ENCODE measurements at regions not wholly inside any gene's neighbourhood (a gene's known extent, or its start where the extent isn't known, plus 50 kb on each side); places are given as distances from the start of the nearest gene placed in this dataset.

- POLR2A ChIA-PET: no interaction called here
- TF ChIP-seq CTCF (IDR thresholded peaks at IDR 0.05; ENCODE audit: control extremely low read depth, extremely low read depth, low read depth, missing control alignments): no peak
- CTCF ChIA-PET: no interaction called here
- DNase-seq (ENCODE audit: extremely low spot score): no peak
Observed at GRCh38 chr5:133708331-133708850, 96.0 kb upstream of the FSTL4 start.

DNA sequence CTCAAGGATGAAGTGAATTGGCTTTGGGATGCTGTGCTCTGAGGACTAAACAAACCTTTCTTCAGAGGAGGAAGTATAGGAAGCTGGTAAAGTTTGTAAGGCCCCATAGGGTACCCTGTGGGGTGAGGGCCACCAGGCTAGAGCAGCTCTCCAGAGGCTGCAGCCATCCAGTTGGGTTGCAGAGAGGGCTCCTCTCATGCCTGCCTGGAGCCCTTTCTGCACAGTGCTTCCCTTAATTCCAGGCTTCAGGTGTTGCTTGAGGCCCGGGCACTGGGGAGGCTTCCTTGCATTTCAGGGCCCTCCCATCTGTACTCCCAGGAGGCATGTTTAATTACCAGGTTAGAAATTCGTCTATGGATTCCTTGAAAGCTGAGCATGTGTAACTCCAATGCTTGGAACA is 95.3 kb upstream of the FSTL4 start:
- CTCF ChIA-PET: no interaction called here
- no peak for TF ChIP-seq CTCF (IDR thresholded peaks at IDR 0.05; ENCODE audit: control extremely low read depth, extremely low read depth, low read depth, missing control alignments)
- DNase-seq (ENCODE audit: extremely low spot score): no peak
- POLR2A ChIA-PET: no interaction called here

- TF ChIP-seq CTCF (IDR thresholded peaks at IDR 0.05; ENCODE audit: control extremely low read depth, extremely low read depth, low read depth, missing control alignments): no peak
- CTCF ChIA-PET: no interaction called here
- POLR2A ChIA-PET: no interaction called here
- no peak for DNase-seq (ENCODE audit: extremely low spot score)
Observed at GRCh38 chr5:133706506-133707430, 94.4 kb upstream of the FSTL4 start.

DNA sequence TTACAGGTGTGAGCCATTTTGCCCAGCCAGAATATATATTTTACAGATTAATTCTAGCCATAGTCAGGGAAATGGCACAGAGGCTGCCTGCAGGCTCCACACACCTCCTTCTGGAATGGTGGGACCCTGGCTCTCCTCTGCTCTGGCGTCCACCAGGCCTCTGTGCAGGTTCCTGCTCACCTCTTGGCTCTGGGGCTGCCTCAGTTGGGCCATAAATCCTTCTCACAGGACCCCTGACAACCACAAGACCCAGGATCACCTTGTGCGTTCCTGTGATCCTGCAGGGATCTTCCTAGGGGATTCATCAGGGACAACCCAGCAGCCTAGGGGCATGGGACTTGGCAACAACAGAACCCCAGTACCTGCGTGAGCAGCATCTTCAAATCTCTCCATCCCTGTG is 93.0 kb upstream of the FSTL4 start:
- DNase-seq (ENCODE audit: extremely low spot score): no peak
- ChIA-PET POLR2A (no interaction called here), CTCF (no interaction called here)
- no peak for TF ChIP-seq CTCF (IDR thresholded peaks at IDR 0.05; ENCODE audit: control extremely low read depth, extremely low read depth, low read depth, missing control alignments)

DNA sequence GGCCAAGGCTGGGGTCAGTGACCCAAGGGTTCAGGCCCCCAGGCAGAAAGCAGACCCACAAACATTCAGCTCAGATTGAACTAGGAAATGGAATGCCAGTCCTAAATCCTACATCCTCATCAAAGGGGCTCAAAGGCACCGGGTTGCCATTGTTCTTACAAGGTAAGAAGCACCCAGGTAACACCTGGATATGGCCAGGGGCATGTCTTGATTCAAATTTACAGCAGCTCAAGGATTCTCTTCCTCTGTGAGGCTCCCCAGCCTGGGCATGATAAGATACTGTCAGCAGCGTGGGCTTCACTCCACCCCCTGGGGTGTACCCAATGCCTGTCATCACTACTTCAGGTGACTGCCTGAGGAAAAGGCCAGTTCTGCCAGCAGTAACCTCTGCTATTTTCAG is 92.1 kb upstream of the FSTL4 start:
- DNase-seq (ENCODE audit: extremely low spot score): no peak
- POLR2A ChIA-PET: no interaction called here

GRCh38 chr5:133703935-133704334 is 91.6 kb upstream of the FSTL4 start:
- no peak for DNase-seq (ENCODE audit: extremely low spot score)
- no peak for TF ChIP-seq CTCF (IDR thresholded peaks at IDR 0.05; ENCODE audit: control extremely low read depth, extremely low read depth, low read depth, missing control alignments)
- POLR2A ChIA-PET: no interaction called here
- CTCF ChIA-PET: interaction anchor here (0.9 to 2.1 kb wide), 3 partner anchors 9 to 43 kb away, joined by 3 to 5 read pairs (median 3); no protein-coding TSS in a partner anchor

More for the DNA sequence above, 92.1 kb upstream of the FSTL4 start:
- CTCF ChIA-PET: interaction anchor here (0.9 to 2.1 kb wide), 3 partner anchors 8 to 43 kb away, joined by 3 to 5 read pairs (median 3); no protein-coding TSS in a partner anchor
- no peak for TF ChIP-seq CTCF (IDR thresholded peaks at IDR 0.05; ENCODE audit: control extremely low read depth, extremely low read depth, low read depth, missing control alignments)
